GM12875 (cell line): ENCODE measurements at regions not wholly inside any gene's neighbourhood (a gene's known extent, or its start where the extent isn't known, plus 50 kb on each side); places are given as distances from the start of the nearest gene placed in this dataset.
"Not testable (repeated sequence)": the region's sequence is repeated elsewhere in the genome, so short reads cannot be mapped to it uniquely, and the experiment has no call there.

Source experiments
- H3K4me3 ChIP-seq: one replicate; pipeline ENCODE4 v1.5.1; 2011; ENCODE audit warnings: low read depth, low read length, control low read depth
- TF ChIP-seq, protein P1 (sequence below): IDR thresholded peaks from 2 replicates; pipeline ENCODE4 v1.5.1; 2011; ENCODE audit warnings: low read depth, mild to moderate bottlenecking, control low read depth, inconsistent platforms, low read length, moderate library complexity, borderline replicate concordance; ENCODE audit not compliant: insufficient read depth

GRCh38 chr5:6289239-6289638 lies 89.1 kb downstream of the MED10 start:
- H3K4me3 ChIP-seq: no peak overlapping the region
- TF ChIP-seq, protein P1, sequence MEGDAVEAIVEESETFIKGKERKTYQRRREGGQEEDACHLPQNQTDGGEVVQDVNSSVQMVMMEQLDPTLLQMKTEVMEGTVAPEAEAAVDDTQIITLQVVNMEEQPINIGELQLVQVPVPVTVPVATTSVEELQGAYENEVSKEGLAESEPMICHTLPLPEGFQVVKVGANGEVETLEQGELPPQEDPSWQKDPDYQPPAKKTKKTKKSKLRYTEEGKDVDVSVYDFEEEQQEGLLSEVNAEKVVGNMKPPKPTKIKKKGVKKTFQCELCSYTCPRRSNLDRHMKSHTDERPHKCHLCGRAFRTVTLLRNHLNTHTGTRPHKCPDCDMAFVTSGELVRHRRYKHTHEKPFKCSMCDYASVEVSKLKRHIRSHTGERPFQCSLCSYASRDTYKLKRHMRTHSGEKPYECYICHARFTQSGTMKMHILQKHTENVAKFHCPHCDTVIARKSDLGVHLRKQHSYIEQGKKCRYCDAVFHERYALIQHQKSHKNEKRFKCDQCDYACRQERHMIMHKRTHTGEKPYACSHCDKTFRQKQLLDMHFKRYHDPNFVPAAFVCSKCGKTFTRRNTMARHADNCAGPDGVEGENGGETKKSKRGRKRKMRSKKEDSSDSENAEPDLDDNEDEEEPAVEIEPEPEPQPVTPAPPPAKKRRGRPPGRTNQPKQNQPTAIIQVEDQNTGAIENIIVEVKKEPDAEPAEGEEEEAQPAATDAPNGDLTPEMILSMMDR: no peak

DNA sequence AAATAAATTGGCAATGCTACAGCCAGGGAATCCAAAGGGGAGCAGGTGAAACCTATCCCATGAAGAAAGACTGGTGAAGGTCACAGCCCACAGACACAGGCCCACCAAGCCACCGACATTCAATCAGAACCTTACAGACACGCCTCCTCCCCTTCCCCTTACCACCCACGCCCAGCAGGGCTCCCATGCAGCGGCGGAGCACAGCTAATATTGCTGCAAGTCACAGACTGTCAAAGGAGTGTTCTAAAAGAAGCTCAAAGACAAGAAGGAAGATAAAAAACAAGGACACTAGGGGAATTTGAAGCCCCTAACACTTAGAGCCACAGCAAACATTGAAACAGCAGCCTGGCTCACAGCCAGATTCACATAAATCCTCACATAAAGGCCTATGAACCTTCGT lies 91.2 kb downstream of the MED10 start:
- H3K4me3 ChIP-seq: no peak overlapping the region
- TF ChIP-seq, protein P1: no peak

DNA sequence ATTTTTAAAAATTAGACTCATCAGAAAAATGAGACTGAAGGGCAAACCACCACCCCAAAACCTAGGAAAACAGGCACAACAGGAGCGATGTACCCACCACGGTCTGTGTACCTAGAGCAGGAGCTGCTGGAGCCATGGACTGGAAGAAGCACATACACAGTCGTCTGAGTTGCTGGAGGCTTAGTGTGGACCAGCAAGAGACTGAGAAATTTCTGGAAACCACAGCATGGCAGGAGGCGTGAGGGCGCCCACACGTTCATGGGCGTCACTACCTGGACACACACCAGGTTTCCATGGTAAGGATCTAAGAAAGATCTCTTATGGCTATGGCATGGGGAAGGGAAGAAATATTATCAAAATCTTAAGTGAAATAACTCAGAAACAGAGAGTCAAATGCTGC lies 91.9 kb downstream of the MED10 start:
- no peak overlapping the region for H3K4me3 ChIP-seq
- TF ChIP-seq, protein P1: no peak

DNA sequence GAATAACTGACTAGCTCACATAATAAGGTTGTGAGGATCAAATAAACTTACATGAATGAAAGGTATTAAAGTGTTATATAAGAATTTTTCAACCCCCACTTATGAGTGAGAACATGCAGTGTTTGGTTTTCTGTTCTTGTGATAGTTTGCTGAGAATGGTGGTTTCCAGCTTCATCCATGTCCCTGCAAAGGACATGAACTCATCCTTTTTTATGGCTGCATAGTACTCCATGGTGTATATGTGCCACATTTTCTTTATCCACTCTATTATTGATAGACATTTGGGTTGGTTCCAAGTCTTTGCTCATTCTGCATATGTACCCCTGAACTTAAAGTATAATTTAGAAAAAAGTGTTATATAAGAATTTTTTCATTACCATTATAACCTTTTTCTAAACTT lies 93.9 kb downstream of the MED10 start:
- H3K4me3 ChIP-seq: not testable (repeated sequence)

DNA sequence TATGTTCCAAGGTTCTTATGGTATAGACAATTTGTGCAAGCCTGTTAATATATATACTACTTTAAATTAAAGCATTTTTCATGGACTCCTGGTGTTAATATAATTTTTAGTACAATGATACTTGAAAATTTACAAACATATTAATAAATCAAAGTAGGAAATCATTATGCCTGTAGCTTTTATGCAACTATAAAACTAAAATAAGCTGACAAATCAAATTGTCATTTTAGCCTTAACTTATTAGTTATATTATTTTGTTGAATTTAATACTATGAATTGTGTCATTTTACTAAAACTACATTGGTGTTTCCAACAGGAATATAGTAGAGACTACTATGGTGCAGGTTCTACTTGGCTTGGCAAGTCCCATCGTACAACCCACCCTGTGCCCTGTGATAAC lies 96.0 kb downstream of the MED10 start:
- TF ChIP-seq, protein P1: no peak

DNA sequence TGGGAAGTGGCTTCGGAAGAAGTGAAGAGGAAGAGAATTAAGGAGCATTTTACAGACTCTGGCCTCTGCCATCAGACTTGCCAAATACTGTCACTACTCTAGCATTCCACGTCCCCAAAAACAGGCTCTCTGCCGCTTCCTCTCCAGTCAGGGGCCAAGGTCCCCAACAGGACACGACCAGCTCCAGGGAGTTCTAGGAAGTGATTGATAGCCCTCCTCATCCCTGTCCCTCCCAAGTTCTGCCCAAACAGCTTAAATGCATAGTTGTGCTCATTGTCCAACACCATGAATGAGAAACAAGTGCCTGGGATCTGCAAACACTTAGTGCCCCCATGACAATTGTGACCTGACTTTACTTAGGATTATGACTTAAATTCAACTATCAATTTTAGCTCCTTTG lies 96.5 kb downstream of the MED10 start:
- TF ChIP-seq, protein P1: no peak
- H3K4me3 ChIP-seq: no peak overlapping the region

More for the DNA sequence above, 96.0 kb downstream of the MED10 start:
- no peak overlapping the region for H3K4me3 ChIP-seq

DNA sequence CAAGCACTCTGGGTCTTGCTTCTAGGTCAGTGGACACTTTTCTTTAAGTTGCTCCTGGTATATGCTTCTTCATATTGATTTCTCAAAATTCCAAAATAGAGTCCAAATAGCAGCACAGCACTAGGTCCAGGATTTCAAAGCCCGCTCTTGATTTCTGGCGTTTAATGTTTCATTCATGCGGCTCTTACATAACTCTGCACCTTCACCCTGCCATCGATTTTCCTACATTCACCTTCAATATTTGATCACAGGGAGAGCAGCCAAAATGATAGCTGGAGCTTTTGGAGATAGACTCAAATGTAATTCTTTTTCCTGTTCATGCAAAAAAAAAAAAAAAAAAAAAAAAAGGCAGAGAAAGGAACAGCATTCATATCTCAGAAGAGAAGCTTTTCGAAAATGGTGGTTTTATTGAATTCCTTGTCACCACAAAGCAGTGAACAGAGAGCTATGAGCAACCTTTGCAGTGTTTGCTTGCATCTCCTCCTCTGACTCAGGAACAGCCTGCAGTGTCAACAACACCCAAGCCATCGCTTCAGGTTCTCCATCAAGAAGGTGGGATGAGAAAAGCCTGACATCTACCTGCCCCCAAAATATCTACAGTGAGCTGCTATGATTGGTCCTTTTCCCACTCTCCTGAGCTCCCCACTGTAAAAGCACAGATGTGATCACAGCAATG lies 97.8 kb downstream of the MED10 start:
- TF ChIP-seq, protein P1: no peak
- H3K4me3 ChIP-seq: no peak overlapping the region

DNA sequence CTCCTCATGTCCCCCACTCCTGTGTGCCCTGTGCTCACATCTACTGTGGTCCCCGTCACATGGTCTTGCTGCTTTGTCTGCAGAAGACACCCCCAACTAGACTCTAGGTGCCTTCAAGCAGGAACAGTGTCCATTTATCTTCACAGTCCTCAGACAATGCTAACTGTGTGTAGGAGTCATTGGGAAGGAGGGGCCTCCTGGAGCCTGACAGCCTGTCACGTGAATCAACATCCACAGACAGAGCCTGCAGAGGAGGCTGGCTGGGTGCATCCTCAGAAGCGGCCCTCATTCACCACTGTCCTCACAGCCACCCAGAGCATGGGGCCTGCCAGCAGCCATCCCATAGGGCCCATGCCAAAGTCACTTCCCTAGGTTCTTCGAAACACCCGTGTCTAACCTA lies 98.7 kb downstream of the MED10 start:
- no peak overlapping the region for H3K4me3 ChIP-seq
- TF ChIP-seq, protein P1: no peak
